Colonic mucosa (tissue), 4 donors: ENCODE measurements at regions not wholly inside any gene's neighbourhood (a gene's known extent, or its start where the extent isn't known, plus 50 kb on each side); places are given as distances from the start of the nearest gene placed in this dataset.

Source experiments
- DNase-seq: peaks from one replicate; pipeline ENCODE4 v3.0.0-alpha.2; 2020
- H3K27ac ChIP-seq: fragments of 200-600 bp; one replicate; pipeline ENCODE4 v1.8.0; 2021
- H3K27me3 ChIP-seq: fragments of 200-600 bp; one replicate; pipeline ENCODE4 v1.8.0; 2021
- H3K36me3 ChIP-seq: fragments of 200-600 bp; one replicate; pipeline ENCODE4 v1.8.0; 2021
- H3K4me1 ChIP-seq: fragments of 200-600 bp; one replicate; pipeline ENCODE4 v1.8.0; 2021; ENCODE audit warnings: mild to moderate bottlenecking
- H3K4me3 ChIP-seq: fragments of 200-600 bp; one replicate; pipeline ENCODE4 v1.8.0; 2021
- H3K9ac ChIP-seq, 2 donors: one replicate each; pipeline ENCODE4 v1.7.0; 2013; ENCODE audit warnings: control low read depth in 2 of 2, low read depth in 2 of 2, low read length in 2 of 2
- H3K9me3 ChIP-seq: fragments of 200-600 bp; one replicate; pipeline ENCODE4 v1.8.0; 2021
- intact Hi-C: fragments of 100-400 bp; cut with DNase I; formaldehyde crosslinking; loops from one replicate; pipeline ENCODE4 v1.14.1; 2022
- TF ChIP-seq, protein P1 (sequence below): fragments of 200-600 bp; IDR thresholded peaks from one replicate; pipeline ENCODE4 v1.8.0; 2022; ENCODE audit warnings: antibody characterized with exemption, mild to moderate bottlenecking
- donor health status: healthy.
- donor health status: DM: no; HTN: no; CAD: no.
- donor health status: DM: no; HTN: no; CAD: no.

DNA sequence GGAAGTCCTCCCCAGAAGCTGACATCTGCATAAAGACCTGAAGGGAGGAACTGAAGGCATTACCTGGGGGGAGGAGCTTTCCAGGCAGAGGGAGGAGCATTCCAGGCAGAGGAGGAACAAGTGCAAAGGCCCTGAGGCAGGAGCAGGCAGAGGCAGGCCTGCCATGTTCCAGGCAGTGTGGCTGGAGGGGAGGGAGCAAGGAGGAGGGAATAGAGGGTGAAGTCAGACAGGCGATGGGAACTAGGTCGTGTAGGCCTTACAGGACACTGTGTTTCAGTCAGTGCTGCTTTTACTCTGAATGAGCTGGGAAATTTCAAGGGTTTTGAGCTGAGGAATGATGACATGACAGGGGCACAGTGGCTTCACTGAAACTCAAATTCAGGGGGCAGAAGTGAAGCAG is 292.7 kb downstream of the BCOR start:
- Histone ChIP-seq H3K36me3 (no peaks in the 10 kb centered on the region), H3K9me3 (no peaks in the 10 kb centered on the region), H3K27me3 (peaks cover 5% of the 10 kb centered on the region), H3K27ac (no peak overlapping the region), H3K4me3 (no peak overlapping the region), H3K4me1 (no peaks in the 10 kb centered on the region), H3K9ac (no peak overlapping the region)
- TF ChIP-seq, protein P1, sequence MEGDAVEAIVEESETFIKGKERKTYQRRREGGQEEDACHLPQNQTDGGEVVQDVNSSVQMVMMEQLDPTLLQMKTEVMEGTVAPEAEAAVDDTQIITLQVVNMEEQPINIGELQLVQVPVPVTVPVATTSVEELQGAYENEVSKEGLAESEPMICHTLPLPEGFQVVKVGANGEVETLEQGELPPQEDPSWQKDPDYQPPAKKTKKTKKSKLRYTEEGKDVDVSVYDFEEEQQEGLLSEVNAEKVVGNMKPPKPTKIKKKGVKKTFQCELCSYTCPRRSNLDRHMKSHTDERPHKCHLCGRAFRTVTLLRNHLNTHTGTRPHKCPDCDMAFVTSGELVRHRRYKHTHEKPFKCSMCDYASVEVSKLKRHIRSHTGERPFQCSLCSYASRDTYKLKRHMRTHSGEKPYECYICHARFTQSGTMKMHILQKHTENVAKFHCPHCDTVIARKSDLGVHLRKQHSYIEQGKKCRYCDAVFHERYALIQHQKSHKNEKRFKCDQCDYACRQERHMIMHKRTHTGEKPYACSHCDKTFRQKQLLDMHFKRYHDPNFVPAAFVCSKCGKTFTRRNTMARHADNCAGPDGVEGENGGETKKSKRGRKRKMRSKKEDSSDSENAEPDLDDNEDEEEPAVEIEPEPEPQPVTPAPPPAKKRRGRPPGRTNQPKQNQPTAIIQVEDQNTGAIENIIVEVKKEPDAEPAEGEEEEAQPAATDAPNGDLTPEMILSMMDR: no peak
- intact Hi-C loops: no loop called here
- DNase-seq: no peak

DNA sequence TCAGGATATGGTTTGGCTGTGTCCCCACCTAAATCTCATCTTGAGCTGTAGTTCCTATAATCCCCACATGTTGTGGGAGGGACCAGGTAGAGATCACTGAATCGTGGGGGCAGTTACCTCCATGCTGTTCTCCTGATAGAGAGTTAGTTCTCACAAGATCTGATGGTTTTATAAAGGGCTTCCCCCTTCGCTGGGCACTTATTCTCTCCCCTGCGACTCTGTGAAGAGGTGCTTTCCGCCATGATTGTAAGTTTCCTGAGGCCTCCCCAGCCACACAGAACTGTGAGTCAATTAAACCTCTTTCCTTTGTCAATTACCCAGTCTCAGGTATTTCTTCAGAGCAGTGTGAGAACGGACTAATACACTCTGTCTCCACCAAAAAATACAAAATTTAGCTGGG is 291.9 kb downstream of the BCOR start:
- H3K9ac ChIP-seq: no peak overlapping the region
- DNase-seq: no peak
- intact Hi-C loops: no loop called here
- H3K27ac ChIP-seq: no peak overlapping the region
- TF ChIP-seq, protein P1: no peak
- H3K27me3 ChIP-seq: peaks cover 5% of the 10 kb centered on the region
- H3K9me3 ChIP-seq: no peaks in the 10 kb centered on the region
- H3K36me3 ChIP-seq: no peaks in the 10 kb centered on the region
- H3K4me3 ChIP-seq: no peak overlapping the region
- H3K4me1 ChIP-seq: no peaks in the 10 kb centered on the region

DNA sequence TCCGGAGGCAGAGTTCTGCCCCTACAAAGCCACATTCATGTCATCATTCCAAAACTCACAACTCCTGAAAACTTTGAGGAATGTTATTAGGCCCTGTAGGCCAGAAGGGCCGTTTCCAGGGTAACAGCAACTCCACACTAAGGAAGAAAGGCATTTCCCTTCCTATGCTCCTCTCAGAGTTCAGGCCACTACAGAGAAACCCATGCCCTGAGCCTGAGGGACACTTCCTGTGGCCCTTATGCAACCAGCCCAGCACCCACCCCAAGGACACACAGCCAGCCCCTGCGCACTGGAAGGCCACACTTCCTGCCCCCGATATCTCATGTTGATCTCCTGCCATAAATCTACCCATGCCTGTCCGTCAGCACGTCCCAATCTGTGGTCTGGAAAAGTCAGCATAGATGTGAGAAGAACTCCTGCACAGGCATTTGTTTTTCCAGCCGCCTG is 289.3 kb downstream of the BCOR start:
- DNase-seq: no peak
- intact Hi-C loops: no loop called here
- no peaks in the 10 kb centered on the region for H3K9me3 ChIP-seq
- no peak overlapping the region for H3K27ac ChIP-seq
- H3K4me1 ChIP-seq: no peaks in the 10 kb centered on the region
- H3K36me3 ChIP-seq: no peaks in the 10 kb centered on the region
- TF ChIP-seq, protein P1: no peak
- no peak overlapping the region for H3K9ac ChIP-seq
- no peaks in the 10 kb centered on the region for H3K27me3 ChIP-seq
- no peak overlapping the region for H3K4me3 ChIP-seq

DNA sequence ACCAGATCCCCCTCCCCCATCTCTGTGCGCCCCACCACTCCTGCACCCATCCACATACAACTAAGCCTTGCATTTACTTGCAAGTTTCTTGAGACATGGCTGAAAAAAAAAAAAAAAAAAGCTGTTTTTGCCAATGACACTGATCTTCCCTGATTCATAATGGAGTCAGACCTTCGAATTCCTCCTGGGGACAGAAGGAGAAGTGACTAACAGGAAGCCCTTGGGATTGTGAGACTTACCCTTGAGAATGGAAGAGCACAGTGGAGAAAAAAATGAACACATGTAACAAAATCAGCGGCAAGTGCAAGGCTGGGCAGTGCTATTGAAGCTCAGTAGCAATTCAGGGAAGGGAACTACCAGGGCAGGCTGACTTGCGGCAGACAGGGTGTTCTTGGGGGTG is 288.4 kb downstream of the BCOR start:
- no peak for DNase-seq
- no peak overlapping the region for H3K9ac ChIP-seq
- H3K4me1 ChIP-seq: no peaks in the 10 kb centered on the region
- H3K9me3 ChIP-seq: no peaks in the 10 kb centered on the region
- intact Hi-C loops: no loop called here
- no peak overlapping the region for H3K4me3 ChIP-seq
- H3K27ac ChIP-seq: no peak overlapping the region
- TF ChIP-seq, protein P1: no peak
- H3K36me3 ChIP-seq: no peaks in the 10 kb centered on the region
- H3K27me3 ChIP-seq: no peaks in the 10 kb centered on the region

DNA sequence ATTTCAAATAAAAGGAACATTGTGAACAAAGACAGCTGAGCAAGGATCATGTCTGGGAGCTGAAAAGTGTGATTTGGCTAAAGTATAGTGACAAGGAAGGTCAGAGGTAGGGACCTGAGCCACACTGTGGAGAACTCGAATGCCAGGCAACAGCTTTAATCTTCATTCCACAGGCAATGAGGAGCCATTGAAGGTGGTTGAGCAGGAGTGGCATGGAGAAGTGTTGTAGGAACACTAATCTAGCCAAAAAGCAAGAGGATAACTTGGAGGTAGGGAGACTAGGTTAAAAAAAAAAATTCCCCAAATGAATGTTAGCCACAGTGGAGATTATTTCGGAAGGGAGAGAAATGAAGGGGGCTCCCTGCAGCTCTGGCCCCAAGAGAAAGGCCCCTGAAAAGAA is 286.9 kb downstream of the BCOR start:
- Histone ChIP-seq H3K27ac (no peak overlapping the region), H3K4me1 (no peaks in the 10 kb centered on the region), H3K36me3 (no peaks in the 10 kb centered on the region), H3K9me3 (no peaks in the 10 kb centered on the region), H3K27me3 (no peaks in the 10 kb centered on the region), H3K9ac (no peak overlapping the region), H3K4me3 (no peak overlapping the region)
- intact Hi-C loops: loop anchor here (5.0 to 10.0 kb wide), 2 partner anchors 274 to 451 kb away; no protein-coding TSS in a partner anchor
- no peak for DNase-seq
- TF ChIP-seq, protein P1: no peak
